ELR (cell line): ENCODE measurements at regions not wholly inside any gene's neighbourhood (a gene's known extent, or its start where the extent isn't known, plus 50 kb on each side); places are given as distances from the start of the nearest gene placed in this dataset.
"Not testable (repeated sequence)": the region's sequence is repeated elsewhere in the genome, so short reads cannot be mapped to it uniquely, and the experiment has no call there.

Source experiments
- DNase-seq: peaks from one replicate; pipeline ENCODE4 v3.0.0-alpha.2; 2015; ENCODE audit warnings: low read depth

DNA sequence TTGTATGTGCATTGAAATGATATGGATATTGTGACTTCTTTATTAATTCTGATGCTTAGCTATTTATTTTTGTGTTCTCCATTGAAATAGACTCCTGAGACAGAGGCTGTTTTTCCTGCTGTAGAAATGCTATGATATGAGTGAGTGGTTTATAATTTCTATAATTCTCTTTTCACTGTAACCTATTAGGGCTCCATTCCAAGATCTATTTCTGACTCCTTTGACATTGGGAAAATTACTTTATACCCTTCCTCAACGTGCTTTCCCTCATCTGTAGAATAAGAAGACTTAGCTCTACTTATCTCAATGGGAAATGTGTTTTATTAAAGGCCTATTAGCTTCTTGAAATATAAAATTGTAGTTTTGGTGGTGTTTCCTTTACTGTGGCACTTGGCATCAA is 144.5 kb upstream of the RPRM start:
- no peak for DNase-seq

DNA sequence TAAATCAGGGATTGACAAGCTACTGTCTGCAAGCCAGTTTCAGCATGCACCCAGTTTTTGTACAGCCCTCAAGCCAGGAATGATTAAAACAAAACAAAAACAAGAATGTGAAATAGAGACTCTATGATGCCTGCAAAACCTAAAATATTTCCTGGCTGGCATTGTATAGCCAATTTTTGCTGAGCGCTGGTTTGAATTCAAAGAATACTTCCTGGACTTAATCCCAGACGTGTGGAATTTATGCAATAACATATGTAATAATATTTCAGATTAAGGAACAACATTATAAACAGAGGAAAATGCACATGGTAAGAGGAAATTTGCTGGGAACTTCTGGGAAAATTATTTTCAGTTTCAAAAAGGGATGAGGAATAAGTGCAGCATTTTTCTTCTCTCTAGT is 148.1 kb upstream of the RPRM start:
- DNase-seq, result no peak

DNA sequence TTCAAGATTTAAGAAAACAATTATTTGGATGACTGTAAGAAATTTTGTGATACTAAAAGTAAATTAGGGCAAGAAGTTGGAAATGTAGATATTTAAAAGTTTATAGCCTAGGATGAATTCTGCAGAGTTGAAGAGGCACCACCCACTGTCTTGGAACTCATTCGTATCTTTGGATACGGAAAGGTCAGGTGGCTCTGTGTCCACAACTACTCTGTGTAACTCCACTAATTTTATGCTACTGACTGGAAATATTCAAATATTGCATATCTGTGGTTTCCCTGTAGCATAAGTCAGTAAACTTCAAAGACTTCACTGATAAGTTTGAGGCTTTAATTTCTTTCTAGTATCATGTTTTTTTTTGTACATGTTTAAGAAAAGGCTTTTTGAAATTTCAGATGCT is 156.9 kb upstream of the RPRM start:
- DNase-seq, result no peak

DNA sequence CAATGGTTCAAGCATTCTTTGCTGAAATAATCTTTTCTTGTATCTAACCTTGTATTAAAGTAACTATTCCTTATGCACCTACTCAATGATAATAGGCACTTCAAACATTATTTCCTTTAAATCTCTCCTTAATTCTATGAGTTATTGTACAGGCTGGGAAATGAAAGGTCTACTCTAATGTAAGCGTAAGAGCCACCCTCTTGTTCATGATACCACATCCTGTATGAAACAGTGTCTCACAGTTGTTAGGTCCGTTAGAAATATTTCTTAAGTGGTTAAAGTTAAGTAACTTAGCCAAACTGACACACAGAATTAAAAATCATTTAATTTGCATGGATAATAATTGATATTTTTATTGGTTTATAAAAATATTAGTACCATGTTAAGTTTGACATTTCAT is 162.5 kb upstream of the RPRM start:
- no peak for DNase-seq

DNA sequence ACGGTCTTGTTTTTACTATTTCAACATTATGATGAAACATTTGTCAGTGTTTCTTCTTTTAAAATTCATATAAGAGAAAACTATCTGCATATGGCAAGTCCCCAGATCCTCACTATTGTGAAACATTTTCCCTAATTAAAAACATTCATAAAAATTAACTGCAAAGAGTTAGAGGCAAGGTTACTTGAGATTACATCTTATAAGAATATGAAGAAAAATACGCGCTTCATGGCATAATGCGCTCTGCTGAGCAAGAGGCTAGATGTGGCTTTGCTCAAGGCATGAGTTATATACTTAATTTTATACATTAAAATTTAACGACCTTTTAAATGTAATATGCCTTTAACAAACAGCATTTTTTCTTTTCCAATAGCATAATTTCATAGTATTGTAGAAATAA is 166.4 kb upstream of the RPRM start:
- DNase-seq, result no peak

DNA sequence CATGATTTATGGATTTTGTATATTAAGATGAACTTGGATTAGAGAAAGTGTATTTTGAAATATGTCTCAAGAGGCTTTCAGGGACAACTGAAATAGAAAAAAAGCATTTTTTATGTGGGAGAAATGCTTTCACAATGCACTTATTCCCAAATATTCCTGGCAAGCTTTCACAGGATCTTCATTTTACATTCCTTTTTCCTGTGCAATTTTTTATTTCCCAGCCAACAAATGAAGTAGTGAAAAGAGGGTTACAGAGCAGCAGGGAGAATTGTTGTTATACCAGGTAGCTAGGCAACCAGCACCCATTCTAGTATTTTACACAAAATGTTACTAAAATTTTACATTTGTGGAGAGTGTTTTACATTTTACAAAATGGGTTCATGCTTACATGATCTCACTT is 167.0 kb upstream of the RPRM start:
- no peak for DNase-seq

DNA sequence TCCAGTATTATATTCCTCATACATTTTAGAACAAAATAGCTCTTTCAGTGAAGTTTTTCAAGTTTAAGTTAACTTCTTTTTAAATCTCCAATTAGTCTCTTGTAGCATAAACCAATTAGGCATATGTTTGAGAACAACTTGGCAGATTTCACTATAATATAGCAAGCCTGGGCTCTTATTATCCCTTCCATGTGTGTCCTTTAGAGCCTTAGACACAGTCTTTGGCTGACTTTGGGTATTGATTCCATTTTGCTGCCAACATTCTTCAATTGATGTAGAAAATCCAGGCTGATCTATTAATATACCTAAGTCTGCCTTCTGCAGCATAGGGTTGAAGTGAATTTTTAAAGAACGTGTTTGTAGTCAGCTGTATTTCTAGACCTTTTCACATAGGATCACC is 179.1 kb upstream of the RPRM start:
- no peak for DNase-seq

DNA sequence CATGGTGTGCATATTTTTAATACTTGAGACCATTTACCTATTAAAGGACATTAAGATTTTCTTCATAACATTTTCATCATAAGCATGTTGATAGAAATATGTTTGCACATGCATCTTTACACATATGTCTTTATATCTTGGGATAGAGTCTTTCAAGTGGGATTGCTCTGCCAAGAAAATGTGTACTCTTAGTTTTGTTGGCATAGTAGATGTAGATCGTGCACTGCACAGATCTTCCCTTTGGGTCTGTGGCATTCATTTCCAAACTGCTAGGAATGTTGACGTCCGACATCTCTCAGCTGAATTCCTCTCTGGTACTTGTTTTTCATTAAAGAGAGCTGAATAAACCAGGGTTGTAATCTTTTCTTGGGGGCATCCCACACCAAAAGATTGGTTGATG is 183.2 kb upstream of the RPRM start:
- DNase-seq, result no peak

DNA sequence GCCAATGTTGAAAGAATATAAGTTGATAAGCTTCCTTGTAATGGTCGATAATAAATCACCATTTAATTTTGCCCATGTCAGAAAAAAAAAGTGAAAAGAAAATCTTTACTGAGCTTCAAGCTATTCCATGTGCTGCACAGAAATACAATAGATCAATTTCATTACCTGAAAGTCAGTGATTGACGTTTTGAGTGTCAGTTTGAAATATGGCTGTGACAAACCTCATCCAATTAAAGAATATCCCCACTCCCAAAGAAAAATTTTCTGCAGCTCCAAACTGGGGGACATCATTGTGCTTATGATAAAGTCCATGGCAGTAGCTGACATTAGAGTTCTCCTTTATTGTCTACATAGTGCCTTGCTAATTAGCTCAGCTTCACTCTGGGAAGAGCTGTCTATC is 184.8 kb upstream of the RPRM start:
- no peak for DNase-seq

DNA sequence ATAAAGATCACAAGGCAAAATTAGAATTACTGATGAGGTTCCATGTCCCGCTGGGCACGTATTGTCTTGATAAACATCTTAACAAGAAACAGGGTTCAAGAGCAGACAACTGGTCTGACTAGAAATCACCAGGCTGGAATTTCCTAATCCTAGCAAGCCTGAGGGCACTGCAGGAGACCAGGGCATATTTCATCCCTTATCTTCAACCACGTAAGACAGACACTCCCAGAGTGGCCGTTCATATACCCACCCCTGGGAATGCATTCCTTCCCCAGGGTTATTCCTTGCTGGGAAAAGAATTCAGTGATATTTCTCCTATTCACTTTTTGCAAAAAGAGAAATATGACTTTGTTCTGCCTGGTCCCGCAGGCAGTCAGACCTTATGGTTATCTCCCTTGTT is 185.4 kb upstream of the RPRM start:
- DNase-seq, result not testable (repeated sequence)

DNA sequence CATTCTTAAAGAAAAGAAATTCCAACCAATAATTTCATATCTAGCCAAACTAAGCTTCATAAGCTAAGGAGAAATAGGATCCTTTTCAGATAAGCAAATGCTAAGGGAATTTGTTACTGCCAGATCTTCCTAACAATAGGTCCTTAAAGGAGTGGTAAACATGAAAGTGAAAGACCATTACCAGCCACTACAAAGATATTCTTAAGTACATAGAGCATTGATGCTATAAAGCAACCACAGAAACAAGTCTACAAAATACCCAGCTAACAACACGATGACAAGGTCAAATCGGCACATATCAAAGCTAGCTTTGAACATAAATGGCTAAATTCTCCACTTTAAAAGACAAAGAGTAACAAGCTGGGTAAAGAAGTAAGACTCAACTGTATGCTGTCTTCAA is 188.9 kb upstream of the RPRM start:
- DNase-seq, result no peak

DNA sequence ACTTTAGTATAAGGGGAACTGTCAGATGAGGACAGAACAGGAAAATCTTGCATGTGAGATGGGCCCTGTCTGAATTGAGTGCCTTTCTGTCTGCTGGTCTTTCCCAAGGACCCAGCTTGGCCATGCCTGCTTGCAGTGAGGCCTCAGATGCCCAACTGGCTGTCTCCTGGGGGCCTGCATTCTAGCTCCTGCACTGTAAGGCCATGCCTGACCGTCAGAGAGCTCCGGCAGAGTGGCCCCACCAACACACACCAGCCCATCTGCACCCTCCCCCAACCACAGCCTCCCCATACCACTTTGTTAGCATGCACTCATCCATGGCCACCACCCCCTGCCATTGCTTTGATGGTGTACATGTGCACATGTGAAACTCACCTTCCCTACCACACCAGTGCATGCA is 190.4 kb upstream of the RPRM start:
- no peak for DNase-seq

DNA sequence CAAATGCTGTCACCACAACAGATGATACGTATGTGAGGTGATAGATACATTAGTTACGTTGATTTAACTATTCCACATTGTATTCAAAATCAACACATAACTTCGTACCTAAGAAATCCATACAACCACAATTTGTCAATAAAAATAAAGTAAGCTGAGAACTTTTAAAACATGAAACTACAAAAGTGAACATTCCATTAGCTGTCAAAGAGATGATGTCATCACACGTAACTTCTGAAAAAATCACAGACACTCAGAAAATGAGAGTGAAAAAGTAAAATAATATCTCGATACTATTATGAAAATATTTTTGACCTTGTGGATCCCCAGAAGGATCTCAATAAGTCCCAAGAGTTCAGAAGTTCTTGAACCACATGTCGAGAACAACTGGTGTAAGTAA is 161.6 kb upstream of the GALNT13 start:
- no peak for DNase-seq

DNA sequence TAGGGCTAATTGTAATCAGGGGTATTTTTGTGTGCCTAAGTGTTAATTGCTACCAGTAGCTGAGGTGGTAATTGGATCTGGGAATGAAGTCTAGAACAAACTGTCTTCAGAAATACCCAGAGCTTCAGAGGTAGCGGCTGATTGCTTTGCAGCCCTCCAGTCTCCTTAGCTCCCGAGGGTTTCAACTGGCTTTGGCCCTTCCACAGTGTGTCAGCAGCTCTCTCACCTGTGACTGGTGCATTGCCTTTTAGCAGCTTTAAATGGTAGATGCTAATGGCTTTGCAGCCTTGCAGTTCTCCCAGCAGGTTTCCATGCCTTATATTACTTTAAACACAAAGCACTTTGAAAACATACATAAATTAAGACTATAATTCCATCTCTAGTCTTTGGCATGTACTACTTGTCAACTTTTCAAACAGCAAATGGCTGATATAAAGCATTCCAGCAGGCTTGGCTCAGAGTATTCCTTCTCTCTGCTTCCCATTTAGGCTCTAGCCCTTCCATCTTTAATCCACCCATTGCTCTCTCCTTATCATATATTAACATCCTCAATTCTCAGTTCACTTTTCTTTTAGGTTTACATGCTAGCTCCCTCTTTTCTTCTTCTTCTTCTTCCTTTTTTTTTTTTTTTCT is 156.4 kb upstream of the GALNT13 start:
- DNase-seq, result no peak

DNA sequence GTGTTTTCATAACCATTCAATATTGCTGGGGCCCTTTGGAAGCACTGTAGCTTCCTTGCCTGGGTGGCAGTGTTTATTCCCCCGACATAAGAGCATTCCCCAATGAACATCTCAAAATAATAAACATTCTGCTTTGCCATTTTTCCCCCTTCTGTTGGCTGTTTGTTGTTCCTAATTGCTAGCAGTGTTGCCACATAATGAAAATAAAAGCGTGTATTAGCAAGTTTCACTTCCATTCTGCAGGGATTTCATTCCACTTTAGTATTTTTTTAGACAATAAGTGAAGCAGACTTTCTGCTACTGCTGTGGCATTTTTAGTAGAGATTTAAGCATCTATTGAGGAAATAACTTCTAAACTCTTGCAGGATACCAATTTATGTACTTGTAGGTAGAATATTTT is 154.7 kb upstream of the GALNT13 start:
- DNase-seq, result no peak

DNA sequence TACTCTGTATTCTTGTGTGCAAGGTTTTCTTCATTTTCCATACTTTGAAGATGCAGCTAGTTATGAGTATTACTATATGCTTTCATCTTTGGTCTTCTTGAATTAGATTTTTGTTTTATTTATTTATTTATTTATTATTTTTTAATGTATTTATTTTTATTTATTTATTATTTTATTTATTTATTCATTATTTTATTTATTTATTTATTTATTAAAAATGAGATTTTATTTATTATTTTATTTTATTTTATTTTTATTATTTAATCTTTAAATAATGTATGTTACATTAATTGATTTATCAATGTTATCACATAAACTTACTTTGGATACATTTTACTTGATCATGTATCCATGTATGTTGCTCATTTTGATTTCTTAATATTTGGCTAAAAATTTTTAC is 132.3 kb upstream of the GALNT13 start:
- DNase-seq, result no peak

DNA sequence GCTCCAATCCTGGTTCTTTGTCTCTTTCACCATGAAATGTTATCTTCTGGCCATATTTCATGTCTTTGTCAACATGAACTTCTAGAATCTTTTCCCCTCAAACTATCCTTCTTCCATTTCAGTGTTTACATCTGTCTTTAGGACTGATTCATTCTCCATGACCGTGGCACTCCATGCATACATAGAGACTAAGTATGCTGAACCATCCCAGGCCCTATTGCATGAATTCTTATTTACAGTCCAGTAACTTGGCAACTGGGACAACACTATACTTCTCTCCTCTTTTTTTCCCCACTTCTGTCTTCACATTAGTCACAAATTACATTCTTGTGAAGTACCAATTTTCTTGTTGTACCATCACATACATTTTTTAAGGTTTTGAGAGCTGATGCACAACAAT is 109.8 kb upstream of the GALNT13 start:
- DNase-seq, result no peak

DNA sequence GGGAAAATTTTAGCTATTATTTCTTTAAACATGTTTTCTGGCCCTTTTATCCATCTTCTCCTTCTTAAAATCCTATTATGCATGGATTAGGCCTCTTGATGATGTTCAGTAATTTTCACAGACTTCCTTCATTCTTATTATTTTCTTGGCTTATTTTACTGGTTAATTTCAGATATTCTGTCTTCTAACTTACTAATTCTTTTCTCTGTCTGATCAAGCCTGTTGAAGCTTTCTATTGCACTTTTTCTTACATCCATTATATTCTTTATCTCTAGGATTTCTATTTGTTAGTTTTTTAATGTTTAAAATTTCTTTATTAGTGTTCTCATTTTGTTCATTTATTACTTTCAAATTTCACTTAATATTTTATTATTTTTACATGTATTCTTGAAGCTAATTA is 105.3 kb upstream of the GALNT13 start:
- no peak for DNase-seq

DNA sequence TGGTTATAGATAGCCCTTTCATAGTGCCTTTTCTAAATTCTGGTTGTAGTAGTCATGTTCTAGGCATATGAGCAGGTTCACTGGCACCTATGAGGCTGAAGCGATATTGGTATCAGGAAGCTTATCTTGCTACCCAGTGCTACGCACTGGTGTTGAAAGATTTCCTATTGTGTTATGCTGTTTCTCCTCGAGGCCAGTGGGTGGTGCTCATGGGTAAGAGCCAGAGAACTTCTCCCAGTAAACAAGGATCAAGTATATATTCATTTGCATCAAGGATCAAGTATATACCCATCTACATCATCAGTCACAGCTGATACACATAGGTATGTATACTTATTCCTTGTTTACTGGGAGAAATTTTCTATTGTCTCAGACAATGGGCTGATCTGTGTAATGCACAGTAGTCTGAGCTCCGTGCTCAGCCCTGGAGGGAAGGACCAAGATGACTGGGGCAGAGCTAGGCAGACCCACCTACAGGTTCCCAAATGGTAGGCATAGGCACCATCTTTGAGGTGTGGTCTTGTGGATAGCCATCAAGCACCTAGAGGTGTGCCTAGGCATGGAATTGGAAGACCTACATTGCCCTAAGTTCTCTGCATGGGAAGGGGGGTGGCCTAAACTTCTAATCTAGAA is 101.2 kb upstream of the GALNT13 start:
- no peak for DNase-seq

DNA sequence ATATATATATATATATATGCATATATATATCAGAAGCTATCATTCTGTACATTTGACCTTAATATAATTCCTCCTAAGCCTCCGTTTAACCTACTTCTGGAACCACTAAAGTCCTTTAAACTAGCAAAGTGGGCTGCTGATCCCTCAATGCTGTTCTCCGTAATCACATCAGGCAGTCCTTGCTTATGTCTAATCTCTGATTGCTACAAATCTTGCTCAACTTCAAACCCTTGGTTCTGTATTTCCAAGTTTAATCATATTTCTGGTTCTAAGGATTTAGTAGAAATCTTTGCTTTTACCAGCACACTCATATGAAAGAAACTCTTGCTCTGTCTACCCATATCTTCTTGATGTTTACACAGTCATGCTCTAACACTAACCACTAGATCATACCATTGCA is 91.5 kb upstream of the GALNT13 start:
- no peak for DNase-seq

DNA sequence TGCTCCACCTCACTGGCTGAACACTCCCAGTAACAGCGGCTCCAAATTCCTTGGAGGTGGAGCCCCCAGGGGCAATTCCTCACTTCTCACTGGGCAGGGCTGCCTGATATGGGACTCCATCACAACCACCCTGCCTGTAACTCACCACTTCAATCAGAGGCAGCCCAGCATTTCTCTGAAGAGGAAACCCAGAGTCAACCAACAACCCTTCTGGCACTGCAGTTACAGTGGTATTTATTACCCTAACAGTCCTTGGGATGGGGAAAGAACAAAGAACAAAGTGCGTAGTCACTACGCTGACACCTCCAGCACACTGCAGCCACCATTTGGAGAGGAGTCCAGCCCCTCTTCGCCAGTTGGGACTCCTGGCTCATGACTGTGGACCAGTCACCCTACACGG is 85.7 kb upstream of the GALNT13 start:
- no peak for DNase-seq

DNA sequence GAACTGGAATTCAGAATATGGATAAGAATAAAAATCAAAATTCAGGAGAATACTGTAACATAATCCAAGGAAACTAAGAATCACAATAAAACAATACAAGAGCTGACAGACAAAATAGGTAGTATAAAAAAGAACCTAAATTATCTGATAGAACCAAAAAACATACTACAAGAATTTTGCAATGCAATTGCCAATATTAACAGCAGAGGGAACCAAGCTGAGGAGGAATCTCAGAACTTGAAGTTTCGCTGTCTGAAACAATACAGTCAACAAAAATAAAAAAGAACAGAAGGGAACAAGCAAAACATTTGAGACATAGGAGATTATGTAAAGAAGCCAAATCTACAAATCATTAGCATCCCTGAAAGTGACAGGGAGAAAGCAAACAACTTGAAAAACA is 84.1 kb upstream of the GALNT13 start:
- no peak for DNase-seq

DNA sequence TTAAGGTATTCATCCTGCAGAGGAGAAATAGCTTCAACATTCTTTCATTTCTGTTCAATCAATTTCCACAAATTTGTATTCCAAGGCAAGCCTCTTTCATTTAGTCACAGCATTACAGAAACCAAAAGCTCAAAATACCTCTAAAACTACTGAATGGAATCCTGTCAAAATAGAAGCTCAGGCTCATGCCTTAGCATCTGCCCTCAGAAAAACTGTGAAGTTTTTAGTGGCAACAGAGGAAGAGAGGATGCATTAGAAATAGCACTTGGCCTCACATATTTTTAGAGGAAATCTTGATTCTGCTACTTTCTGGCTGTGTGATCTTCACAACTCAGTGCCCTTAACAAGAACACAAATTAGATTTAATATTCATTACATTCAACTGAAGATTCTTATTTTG is 69.1 kb upstream of the GALNT13 start:
- no peak for DNase-seq

DNA sequence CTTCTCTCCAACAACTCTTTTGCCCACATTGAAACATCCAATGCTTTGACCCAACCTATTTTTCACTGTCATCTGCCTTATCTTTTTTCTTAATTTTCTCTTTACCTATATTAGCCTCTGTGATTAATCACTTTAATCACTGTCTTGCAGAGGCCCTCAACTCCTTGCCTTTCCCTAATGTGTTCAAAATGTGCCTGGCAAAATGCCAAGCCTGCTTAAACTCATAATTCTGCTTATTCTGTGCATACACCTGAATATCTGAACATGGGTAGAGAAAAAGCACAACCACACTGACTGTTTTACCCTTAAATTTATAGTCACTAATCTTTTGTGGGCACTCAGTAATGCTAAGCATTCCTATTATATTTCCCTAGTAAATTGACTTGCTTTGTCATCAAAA is 63.0 kb upstream of the GALNT13 start:
- DNase-seq, result no peak

DNA sequence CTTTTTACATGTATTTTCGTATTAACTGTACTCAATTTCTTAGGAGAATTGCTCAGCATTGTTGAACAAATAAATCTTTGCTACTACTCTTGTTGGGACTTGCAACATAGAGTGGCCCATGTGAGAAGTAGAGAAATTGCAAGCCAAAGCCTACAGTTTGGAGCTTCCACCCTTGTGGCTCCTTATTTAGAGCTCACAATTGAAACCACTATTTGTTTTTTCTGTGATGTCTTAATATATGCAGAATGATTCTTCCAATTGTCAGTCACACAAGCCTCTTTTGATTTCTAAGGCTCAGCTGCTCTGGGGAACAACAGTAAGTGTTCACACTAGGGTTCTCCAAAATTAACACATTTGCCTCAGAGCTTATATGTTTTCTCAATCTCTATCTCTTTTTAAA is 60.2 kb upstream of the GALNT13 start:
- no peak for DNase-seq
